ENCODE measurements at regions not wholly inside any gene's neighbourhood (a gene's known extent, or its start where the extent isn't known, plus 50 kb on each side); places are given as distances from the start of the nearest gene placed in this dataset.

DNA sequence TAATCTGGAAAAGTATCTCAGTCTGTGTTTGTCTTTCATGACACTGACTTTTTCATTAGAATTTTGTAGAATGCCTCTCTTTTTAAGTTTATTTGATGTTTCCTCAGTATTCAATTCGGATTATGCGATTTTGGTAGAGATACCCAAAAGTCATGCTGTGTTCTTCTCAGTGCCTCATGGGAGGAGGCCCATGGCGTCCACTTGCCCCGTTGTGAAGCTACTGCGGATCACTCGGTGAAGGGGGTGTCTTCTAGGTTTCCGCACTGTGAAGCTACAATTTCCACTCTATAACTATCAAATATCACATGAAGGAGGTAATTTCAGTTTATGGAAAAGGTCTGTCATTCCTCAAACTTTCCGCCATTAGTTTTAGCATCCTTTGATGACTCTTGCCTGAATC lies 794.0 kb downstream of the TBC1D22A start:
- ATAC-seq (no peak), FAIRE-seq (no peak), DNase-seq (ENCODE audit: low spot score) (no peak)
- H3K4me3 ChIP-seq (replicated peaks in 1 of 3; ENCODE audit: insufficient read depth in 1 of 3, low read depth in 2 of 3, low read length in 3 of 3), result no peak overlapping the region
- WGBS (ENCODE audit: low lambda C conversion rate), result 36% methylated on average over 8 of the region's 8 CpGs
- no peak overlapping the region for H3K27ac ChIP-seq (ENCODE audit: extremely low read length, insufficient read depth, low read length)
- no peak overlapping the region for H3K9ac ChIP-seq (ENCODE audit: insufficient read depth, low read depth, low read length)
- no peaks in the 10 kb centered on the region for H3K9me3 ChIP-seq (ENCODE audit: low read length)
- no peak overlapping the region for H3K4me2 ChIP-seq (ENCODE audit: low read depth, low read length)
- CTCF ChIA-PET (ENCODE audit: low intra/inter-chr PET ratio, low total read pairs), result no interaction called here
- H3K27me3 ChIP-seq (ENCODE audit: control insufficient read depth in 1 of 2, insufficient read depth in 2 of 2, low read length in 2 of 2), result peaks cover 1 to 17% of the 10 kb centered on the region in 2 experiments; a peak in 3 of 5 replicates
- H2AFZ ChIP-seq (ENCODE audit: low read length), result no peak overlapping the region
- in situ Hi-C loops (cut with HindIII; ENCODE audit: extremely low pct_ligation_motif_present, low pct_unique_long_range_greater_than_20kb), result no loop called here
- TF ChIP-seq, protein P1, sequence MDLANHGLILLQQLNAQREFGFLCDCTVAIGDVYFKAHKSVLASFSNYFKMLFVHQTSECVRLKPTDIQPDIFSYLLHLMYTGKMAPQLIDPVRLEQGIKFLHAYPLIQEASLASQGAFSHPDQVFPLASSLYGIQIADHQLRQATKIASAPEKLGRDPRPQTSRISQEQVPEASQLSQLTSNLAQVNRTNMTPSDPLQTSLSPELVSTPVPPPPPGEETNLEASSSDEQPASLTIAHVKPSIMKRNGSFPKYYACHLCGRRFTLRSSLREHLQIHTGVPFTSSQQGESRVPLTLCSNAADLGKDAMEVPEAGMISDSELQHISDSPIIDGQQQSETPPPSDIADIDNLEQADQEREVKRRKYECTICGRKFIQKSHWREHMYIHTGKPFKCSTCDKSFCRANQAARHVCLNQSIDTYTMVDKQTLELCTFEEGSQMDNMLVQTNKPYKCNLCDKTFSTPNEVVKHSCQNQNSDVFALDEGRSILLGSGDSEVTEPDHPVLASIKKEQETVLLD (CRISPR knock-in tag; IDR thresholded peaks at IDR 0.05; ENCODE audit: low read depth), result no peak
- TF ChIP-seq ZNF879 (CRISPR knock-in tag; IDR thresholded peaks at IDR 0.05) (no peak), ZNF773 (CRISPR knock-in tag; IDR thresholded peaks at IDR 0.05; ENCODE audit: borderline replicate concordance) (no peak), SP5 (CRISPR knock-in tag; IDR thresholded peaks at IDR 0.05; ENCODE audit: borderline replicate concordance, low read depth) (no peak), ZNF33A (CRISPR knock-in tag; IDR thresholded peaks at IDR 0.05; ENCODE audit: borderline replicate concordance) (no peak), REL (CRISPR knock-in tag; conservative IDR thresholded peaks at IDR 0.05) (no peak), AGO2 (optimal IDR thresholded peaks at IDR 0.05; ENCODE audit: low read depth, low read length) (no peak), NR2F2 (IDR thresholded peaks at IDR 0.05; ENCODE audit: borderline replicate concordance, low read depth) (no peak)
- TF ChIP-seq, protein P2, sequence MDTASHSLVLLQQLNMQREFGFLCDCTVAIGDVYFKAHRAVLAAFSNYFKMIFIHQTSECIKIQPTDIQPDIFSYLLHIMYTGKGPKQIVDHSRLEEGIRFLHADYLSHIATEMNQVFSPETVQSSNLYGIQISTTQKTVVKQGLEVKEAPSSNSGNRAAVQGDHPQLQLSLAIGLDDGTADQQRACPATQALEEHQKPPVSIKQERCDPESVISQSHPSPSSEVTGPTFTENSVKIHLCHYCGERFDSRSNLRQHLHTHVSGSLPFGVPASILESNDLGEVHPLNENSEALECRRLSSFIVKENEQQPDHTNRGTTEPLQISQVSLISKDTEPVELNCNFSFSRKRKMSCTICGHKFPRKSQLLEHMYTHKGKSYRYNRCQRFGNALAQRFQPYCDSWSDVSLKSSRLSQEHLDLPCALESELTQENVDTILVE (CRISPR knock-in tag; IDR thresholded peaks at IDR 0.05), result no peak
- TF ChIP-seq, protein P3, sequence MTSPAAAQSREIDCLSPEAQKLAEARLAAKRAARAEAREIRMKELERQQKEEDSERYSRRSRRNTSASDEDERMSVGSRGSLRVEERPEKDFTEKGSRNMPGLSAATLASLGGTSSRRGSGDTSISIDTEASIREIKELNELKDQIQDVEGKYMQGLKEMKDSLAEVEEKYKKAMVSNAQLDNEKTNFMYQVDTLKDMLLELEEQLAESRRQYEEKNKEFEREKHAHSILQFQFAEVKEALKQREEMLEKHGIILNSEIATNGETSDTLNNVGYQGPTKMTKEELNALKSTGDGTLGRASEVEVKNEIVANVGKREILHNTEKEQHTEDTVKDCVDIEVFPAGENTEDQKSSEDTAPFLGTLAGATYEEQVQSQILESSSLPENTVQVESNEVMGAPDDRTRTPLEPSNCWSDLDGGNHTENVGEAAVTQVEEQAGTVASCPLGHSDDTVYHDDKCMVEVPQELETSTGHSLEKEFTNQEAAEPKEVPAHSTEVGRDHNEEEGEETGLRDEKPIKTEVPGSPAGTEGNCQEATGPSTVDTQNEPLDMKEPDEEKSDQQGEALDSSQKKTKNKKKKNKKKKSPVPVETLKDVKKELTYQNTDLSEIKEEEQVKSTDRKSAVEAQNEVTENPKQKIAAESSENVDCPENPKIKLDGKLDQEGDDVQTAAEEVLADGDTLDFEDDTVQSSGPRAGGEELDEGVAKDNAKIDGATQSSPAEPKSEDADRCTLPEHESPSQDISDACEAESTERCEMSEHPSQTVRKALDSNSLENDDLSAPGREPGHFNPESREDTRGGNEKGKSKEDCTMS (CRISPR knock-in tag; conservative IDR thresholded peaks at IDR 0.05), result no peak
- POLR2A ChIA-PET, result no interaction called here
- H3K79me2 ChIP-seq (ENCODE audit: insufficient read depth, low read length), result no peaks in the 10 kb centered on the region
- H3K36me3 ChIP-seq (replicated peaks in 1 of 2; ENCODE audit: control insufficient read depth in 1 of 2, insufficient read depth in 2 of 2, low read length in 2 of 2), result no peaks in the 10 kb centered on the region
- BruUV-seq (replicated peaks), result no TSS peak
- H4K20me1 ChIP-seq (ENCODE audit: insufficient read depth, low read length), result no peaks in the 10 kb centered on the region
- no peaks in the 10 kb centered on the region for H3K4me1 ChIP-seq (ENCODE audit: insufficient read depth, low read length)
- intact Hi-C loops (cut with micrococcal nuclease; ENCODE audit: unreplicated experiment), result no loop called here

Measured in HepG2 (cell line).